NT2/D1 (cell line): ENCODE measurements at regions not wholly inside any gene's neighbourhood (a gene's known extent, or its start where the extent isn't known, plus 50 kb on each side); places are given as distances from the start of the nearest gene placed in this dataset.

ENCODE experiments used
- DNase-seq: peaks from one replicate; pipeline ENCODE4 v3.0.0-alpha.2; 2011; ENCODE audit warnings: low read depth, low spot score
- H3K27me3 ChIP-seq: 2 replicates; pipeline ENCODE4 v1.6.0; 2011; ENCODE audit warnings: mild to moderate bottlenecking; ENCODE audit not compliant: insufficient read length, insufficient read depth
- H3K36me3 ChIP-seq: 2 replicates; pipeline ENCODE4 v1.6.1; 2011; ENCODE audit warnings: mild to moderate bottlenecking, low read length, mixed read lengths; ENCODE audit not compliant: insufficient read depth, insufficient read length
- H3K4me1 ChIP-seq: 2 replicates; pipeline ENCODE4 v1.5.1; 2011; ENCODE audit not compliant: insufficient read depth, insufficient read length
- H3K4me3 ChIP-seq: 2 replicates; pipeline ENCODE4 v1.5.1; 2011; ENCODE audit warnings: low read depth; ENCODE audit not compliant: insufficient read length
- H3K9ac ChIP-seq: 2 replicates; pipeline ENCODE4 v1.6.0; 2011; ENCODE audit warnings: low read depth; ENCODE audit not compliant: insufficient read length
- H3K9me3 ChIP-seq: 2 replicates; pipeline ENCODE4 v1.5.1; 2011; ENCODE audit warnings: mild to moderate bottlenecking, low read length; ENCODE audit not compliant: insufficient read depth
- SUZ12 ChIP-seq: IDR thresholded peaks from 2 replicates; pipeline ENCODE4 v1.6.1; 2011; ENCODE audit not compliant: insufficient read length, insufficient read depth; ENCODE audit errors: extremely low read depth
- YY1 ChIP-seq: IDR thresholded peaks from 2 replicates; pipeline ENCODE4 v1.6.1; 2011; ENCODE audit not compliant: insufficient read length, insufficient read depth
- ZNF274 ChIP-seq: IDR thresholded peaks from 2 replicates; pipeline ENCODE4 v1.6.1; 2011; ENCODE audit warnings: mild to moderate bottlenecking, low read depth, low read length

GRCh38 chr3:41101231-41101630 lies 98.1 kb upstream of the CTNNB1 start:
- Histone ChIP-seq H3K4me3 (no peak overlapping the region), H3K36me3 (no peaks in the 10 kb centered on the region), H3K9me3 (no peaks in the 10 kb centered on the region), H3K4me1 (no peaks in the 10 kb centered on the region), H3K27me3 (no peaks in the 10 kb centered on the region), H3K9ac (no peak overlapping the region)
- DNase-seq, result no peak
- TF ChIP-seq YY1 (no peak), ZNF274 (no peak), SUZ12 (no peak)

- Histone ChIP-seq H3K27me3 (no peaks in the 10 kb centered on the region), H3K36me3 (no peaks in the 10 kb centered on the region), H3K9ac (no peak overlapping the region), H3K4me1 (no peaks in the 10 kb centered on the region), H3K4me3 (no peak overlapping the region), H3K9me3 (no peaks in the 10 kb centered on the region)
- no peak for DNase-seq
- TF ChIP-seq YY1 (no peak), ZNF274 (no peak), SUZ12 (no peak)
Measured at GRCh38 chr3:41102053-41102556, 97.2 kb upstream of the CTNNB1 start.

GRCh38 chr3:41102750-41103149 lies 96.6 kb upstream of the CTNNB1 start:
- H3K9ac ChIP-seq, result no peak overlapping the region

GRCh38 chr3:41103200-41103599 lies 96.1 kb upstream of the CTNNB1 start:
- Histone ChIP-seq H3K9ac (no peak overlapping the region), H3K9me3 (no peaks in the 10 kb centered on the region), H3K4me3 (no peak overlapping the region), H3K27me3 (no peaks in the 10 kb centered on the region), H3K4me1 (no peaks in the 10 kb centered on the region), H3K36me3 (no peaks in the 10 kb centered on the region)
- no peak for DNase-seq
- TF ChIP-seq ZNF274 (no peak), SUZ12 (no peak), YY1 (no peak)

More at GRCh38 chr3:41102750-41103149, 96.6 kb upstream of the CTNNB1 start:
- Histone ChIP-seq H3K4me3 (no peak overlapping the region), H3K9me3 (no peaks in the 10 kb centered on the region), H3K4me1 (no peaks in the 10 kb centered on the region), H3K36me3 (no peaks in the 10 kb centered on the region), H3K27me3 (no peaks in the 10 kb centered on the region)
- TF ChIP-seq ZNF274 (no peak), YY1 (no peak), SUZ12 (no peak)
- DNase-seq, result no peak

- H3K27me3 ChIP-seq, result no peaks in the 10 kb centered on the region
- H3K4me1 ChIP-seq, result no peaks in the 10 kb centered on the region
- no peak overlapping the region for H3K9ac ChIP-seq
- no peaks in the 10 kb centered on the region for H3K9me3 ChIP-seq
- TF ChIP-seq ZNF274 (no peak), SUZ12 (no peak), YY1 (no peak)
- H3K36me3 ChIP-seq, result no peaks in the 10 kb centered on the region
- no peak overlapping the region for H3K4me3 ChIP-seq
- no peak for DNase-seq
Measured at GRCh38 chr3:41104147-41104546, 95.2 kb upstream of the CTNNB1 start.

- DNase-seq, result no peak
- H3K9ac ChIP-seq, result no peak overlapping the region
- no peaks in the 10 kb centered on the region for H3K9me3 ChIP-seq
- H3K4me3 ChIP-seq, result no peak overlapping the region
- no peaks in the 10 kb centered on the region for H3K36me3 ChIP-seq
- H3K27me3 ChIP-seq, result no peaks in the 10 kb centered on the region
- no peaks in the 10 kb centered on the region for H3K4me1 ChIP-seq
- no peak for TF ChIP-seq ZNF274
- no peak for TF ChIP-seq SUZ12
- no peak for TF ChIP-seq YY1
Measured at GRCh38 chr3:41106691-41107090, 92.6 kb upstream of the CTNNB1 start.

GRCh38 chr3:41111011-41111410 lies 88.3 kb upstream of the CTNNB1 start:
- no peaks in the 10 kb centered on the region for H3K36me3 ChIP-seq
- DNase-seq, result no peak
- H3K4me3 ChIP-seq, result no peak overlapping the region
- no peak overlapping the region for H3K9ac ChIP-seq
- TF ChIP-seq SUZ12 (no peak), ZNF274 (no peak), YY1 (no peak)
- H3K9me3 ChIP-seq, result no peaks in the 10 kb centered on the region
- no peaks in the 10 kb centered on the region for H3K27me3 ChIP-seq
- peaks cover 5% of the 10 kb centered on the region for H3K4me1 ChIP-seq
